Neural progenitor cell (in vitro differentiated cells): ENCODE measurements at regions not wholly inside any gene's neighbourhood (a gene's known extent, or its start where the extent isn't known, plus 50 kb on each side); places are given as distances from the start of the nearest gene placed in this dataset.

ENCODE experiments used
- EZH2 ChIP-seq: fragments of 200-600 bp; sonication (generic); IDR thresholded peaks from 2 replicates; pipeline ENCODE4 v1.6.1; 2017; ENCODE audit warnings: antibody characterized with exemption, mild to moderate bottlenecking, moderate library complexity
- EZH2phosphoT487 ChIP-seq: fragments of 200-600 bp; sonication (generic); IDR thresholded peaks from 2 replicates; pipeline ENCODE4 v1.6.1; 2017; ENCODE audit warnings: antibody characterized with exemption
- TF ChIP-seq, protein P1 (sequence below): fragments of 200-600 bp; sonication (generic); IDR thresholded peaks from 2 replicates; pipeline ENCODE4 v1.5.1; 2017; ENCODE audit warnings: antibody characterized with exemption, mild to moderate bottlenecking

DNA sequence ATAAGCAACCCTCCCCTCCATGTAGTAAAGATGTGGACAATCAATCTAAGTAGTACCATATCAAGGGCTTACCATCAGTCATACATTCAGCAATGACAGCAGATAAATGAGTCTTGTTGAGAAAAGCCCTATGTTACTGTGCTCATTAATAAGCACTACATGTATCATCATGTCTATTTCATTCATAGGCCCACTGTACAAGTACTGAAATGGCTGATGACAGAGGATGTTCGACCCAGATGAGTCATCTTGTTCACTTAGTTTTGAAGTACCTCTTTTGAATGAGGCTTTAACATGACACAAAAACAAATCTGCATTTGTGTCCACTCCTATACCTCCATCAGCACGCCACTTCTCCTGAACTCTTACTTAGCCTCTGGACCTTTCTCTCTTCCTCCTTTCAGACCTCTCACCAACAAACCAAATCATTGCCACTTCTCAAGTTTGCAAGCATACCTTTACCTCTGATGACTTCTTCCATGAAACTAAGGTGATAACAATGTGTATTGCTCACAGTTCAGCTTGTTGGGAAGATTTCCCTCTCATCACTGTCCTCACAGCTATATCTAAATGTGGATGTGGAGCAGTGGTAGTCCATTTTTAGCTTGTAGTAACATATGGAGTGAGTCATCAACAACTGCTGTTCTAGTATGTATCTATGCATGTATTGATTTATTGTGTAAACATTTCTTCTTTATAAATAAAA, 921.0 kb upstream of the SLC39A10 start:
- TF ChIP-seq, protein P1, sequence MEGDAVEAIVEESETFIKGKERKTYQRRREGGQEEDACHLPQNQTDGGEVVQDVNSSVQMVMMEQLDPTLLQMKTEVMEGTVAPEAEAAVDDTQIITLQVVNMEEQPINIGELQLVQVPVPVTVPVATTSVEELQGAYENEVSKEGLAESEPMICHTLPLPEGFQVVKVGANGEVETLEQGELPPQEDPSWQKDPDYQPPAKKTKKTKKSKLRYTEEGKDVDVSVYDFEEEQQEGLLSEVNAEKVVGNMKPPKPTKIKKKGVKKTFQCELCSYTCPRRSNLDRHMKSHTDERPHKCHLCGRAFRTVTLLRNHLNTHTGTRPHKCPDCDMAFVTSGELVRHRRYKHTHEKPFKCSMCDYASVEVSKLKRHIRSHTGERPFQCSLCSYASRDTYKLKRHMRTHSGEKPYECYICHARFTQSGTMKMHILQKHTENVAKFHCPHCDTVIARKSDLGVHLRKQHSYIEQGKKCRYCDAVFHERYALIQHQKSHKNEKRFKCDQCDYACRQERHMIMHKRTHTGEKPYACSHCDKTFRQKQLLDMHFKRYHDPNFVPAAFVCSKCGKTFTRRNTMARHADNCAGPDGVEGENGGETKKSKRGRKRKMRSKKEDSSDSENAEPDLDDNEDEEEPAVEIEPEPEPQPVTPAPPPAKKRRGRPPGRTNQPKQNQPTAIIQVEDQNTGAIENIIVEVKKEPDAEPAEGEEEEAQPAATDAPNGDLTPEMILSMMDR: no peak
- TF ChIP-seq EZH2phosphoT487 (no peak), EZH2 (no peak)
